GM21528 (cell line): ENCODE measurements at regions not wholly inside any gene's neighbourhood (a gene's known extent, or its start where the extent isn't known, plus 50 kb on each side); places are given as distances from the start of the nearest gene placed in this dataset.
"Not testable (repeated sequence)": the region's sequence is repeated elsewhere in the genome, so short reads cannot be mapped to it uniquely, and the experiment has no call there.

Source experiments
- ATAC-seq: cut with Tn5 transposase; IDR thresholded peaks from one replicate; pipeline ENCODE4 v1.9.1; 2021; ENCODE audit warnings: mild to moderate bottlenecking, moderate library complexity; ENCODE audit not compliant: unreplicated experiment, low FRiP score

GRCh38 chr14:82011460-82011859 lies 477.8 kb upstream of the SEL1L start:
- ATAC-seq, result no peak

DNA sequence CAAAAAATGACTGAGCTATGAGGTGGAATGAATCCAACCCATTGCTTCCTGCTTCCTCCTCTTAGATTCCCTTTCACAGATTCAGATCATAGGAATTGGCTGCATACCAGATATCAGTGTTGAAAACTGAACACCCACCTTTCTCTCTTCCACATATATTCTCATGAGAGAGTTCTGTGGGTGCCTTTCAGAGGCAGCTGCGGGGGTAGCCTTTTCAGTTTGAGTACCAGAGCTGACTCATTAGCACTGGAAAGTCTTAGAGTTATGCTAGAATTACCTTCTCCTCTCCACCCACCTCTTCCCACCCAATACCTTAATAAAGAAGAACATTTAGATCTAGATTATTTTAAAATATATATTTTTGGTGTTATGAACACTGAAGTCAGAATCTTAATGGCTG lies 495.4 kb upstream of the SEL1L start:
- no peak for ATAC-seq

DNA sequence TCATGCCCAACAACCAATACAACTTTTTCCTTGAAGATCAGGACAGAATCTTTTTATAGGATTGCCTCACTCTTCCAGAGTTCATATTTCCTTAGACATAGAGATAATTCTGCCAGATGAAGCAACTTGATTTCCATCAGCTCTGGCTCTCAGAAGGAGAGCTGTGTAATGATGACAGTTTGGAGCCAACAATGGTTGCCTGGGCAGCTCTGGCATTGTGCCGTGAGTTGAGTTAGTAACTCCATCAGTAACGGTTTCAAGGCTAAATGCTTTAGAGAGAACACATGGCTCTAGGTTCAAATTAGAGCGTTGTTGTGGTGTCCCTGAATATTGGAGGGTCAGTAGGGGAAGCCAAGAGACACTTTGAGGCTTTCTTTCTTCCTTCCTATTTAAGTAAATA lies 501.7 kb upstream of the SEL1L start:
- ATAC-seq, result no peak

- ATAC-seq, result not testable (repeated sequence)
These were observed 504.4 kb upstream of the SEL1L start for GRCh38 chr14:82038066-82038465.

GRCh38 chr14:82045339-82045738 lies 511.7 kb upstream of the SEL1L start:
- no peak for ATAC-seq

DNA sequence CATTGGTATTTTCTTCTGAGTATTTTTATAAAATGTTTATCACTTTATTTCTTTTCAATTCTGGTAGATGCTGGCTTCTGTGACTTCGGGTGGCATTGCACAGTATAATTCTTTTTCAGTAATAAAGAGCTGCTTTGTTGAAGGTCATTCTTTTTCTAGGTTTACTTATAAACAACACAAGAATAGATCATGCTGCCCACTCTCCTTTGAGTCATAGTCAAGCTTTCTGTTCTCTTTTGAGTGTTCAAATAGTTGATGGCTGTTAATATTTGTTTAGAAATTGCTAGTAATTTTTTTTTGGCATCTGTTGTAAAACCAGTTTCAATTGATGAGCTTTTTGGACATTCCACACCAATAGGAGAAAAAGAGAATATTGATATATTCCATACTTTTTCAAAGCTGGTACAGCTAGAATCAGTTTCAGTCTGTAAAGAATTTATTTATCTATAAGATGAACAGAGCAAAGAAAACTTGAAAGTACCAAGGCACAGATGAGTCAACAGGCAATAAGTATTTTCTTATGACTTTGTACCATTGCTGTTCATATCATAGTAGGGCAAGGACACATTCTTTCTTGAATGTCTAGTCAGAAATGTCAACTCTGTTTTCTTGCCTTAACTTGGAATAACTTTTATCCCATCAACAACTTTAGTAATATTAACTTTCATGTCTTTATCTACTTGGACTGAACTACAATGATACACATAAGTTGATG lies 513.0 kb upstream of the SEL1L start:
- no peak for ATAC-seq

DNA sequence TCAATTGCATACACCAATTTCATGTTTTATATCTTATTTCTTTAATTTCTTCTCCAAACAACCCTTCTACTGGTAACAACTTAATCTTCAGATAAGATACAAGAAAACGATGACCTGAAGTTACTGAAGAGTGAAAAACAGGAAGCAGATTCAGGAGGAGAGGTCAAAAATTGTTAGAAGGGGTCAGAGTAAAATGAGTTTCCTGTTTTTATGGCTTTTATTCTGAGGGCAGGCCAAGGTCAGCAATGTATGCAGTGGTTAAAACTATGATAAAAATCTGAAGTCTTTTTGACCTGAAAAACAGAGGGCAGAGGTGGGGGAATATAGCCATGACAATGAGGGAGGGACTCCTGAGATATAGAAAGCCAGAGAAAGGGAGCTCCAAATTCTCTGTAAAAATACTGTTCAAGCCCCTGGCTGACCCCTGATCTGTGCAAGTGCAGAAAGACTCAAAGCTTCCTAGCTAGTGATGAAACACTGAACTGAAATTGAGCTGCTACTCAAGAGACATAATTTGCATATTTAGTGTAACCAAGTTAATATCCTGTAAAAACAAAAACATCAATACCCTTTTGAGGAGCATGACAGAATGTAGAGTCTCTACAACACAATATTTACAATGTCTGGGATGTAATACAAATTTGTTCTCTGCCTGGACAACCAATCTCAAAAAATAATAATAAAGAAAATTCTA lies 514.3 kb upstream of the SEL1L start:
- ATAC-seq, result no peak

DNA sequence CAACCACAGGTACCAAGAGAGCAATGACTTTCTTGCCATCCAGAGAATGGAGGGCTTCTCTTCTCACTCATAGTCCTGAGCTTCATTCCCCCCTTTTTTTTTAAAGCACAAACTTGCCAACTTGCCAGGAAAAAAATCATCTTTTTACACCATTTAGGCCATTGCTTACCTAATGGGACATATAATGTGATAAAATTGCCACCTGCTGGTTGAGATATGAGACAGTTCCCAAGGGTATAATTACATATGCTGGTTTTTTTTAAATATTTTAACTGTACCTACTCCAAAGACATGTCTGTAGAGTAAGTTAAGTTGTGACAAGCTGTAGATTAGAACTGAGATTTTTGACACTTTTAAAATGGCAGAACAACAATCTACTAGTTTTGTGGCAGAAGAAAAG lies 519.1 kb upstream of the SEL1L start:
- ATAC-seq, result no peak

- ATAC-seq, result no peak
These were observed 522.0 kb upstream of the SEL1L start for GRCh38 chr14:82055515-82056115.

DNA sequence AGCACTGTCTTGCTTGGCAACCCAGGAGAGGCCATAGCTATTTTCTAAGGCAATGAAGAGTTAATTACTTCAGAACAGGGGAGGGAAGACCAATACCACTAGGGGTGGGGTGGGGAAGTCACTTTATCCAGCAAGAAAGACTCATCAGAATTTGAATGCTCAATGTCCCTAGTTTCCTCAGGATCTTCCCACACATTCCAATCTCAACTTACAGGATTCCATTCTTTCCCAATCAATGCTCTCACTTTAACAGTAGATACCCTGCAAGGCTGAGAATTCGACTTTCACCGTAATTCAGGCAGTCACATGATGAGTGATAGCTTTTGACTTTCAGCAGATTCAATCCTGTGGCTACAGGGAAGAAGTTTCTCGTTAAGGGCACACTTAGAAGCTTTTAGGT lies 526.6 kb upstream of the SEL1L start:
- no peak for ATAC-seq

- no peak for ATAC-seq
These were observed 533.7 kb upstream of the SEL1L start for GRCh38 chr14:82067221-82067875.

GRCh38 chr14:82070040-82070439 lies 536.4 kb upstream of the SEL1L start:
- ATAC-seq, result no peak

- no peak for ATAC-seq
These were observed 537.1 kb upstream of the SEL1L start for GRCh38 chr14:82070753-82071152.

DNA sequence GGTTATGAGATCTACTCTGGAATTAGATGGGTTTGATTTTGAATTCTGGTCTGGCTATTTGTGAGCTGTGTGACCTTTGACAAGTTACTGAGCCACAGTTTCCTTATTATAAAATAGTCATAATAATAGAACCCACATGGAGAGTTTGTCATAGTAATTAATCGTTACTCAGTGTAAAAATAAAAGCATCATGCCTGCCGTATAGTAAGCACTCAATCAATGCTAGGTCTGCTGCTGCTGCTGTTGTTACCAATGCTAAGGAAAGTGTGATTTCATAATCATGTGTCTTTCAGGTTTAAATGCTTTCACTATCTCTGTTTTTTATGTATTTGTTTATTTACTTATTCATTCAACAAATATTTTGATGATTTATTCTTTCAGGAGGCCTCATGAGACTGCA lies 539.9 kb upstream of the SEL1L start:
- ATAC-seq, result no peak

DNA sequence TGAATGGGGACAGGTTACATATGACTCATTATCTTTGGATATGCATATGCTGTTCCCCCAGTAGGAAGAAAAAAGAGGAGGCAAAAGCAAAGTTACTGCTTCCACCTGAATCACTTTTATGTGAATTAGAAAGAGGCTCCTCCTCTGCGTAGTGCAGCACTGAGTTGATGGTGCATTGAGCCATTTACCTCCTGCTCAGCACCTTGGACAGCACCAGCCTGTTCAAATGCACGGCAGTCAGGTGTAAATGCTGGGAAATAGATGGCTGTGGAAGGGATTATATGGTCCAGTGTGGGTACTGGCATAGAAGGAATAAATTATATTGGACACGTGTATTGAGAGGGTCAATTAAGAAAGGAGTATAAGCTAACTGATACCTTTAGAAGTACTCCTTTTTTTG lies 541.9 kb upstream of the SEL1L start:
- no peak for ATAC-seq

DNA sequence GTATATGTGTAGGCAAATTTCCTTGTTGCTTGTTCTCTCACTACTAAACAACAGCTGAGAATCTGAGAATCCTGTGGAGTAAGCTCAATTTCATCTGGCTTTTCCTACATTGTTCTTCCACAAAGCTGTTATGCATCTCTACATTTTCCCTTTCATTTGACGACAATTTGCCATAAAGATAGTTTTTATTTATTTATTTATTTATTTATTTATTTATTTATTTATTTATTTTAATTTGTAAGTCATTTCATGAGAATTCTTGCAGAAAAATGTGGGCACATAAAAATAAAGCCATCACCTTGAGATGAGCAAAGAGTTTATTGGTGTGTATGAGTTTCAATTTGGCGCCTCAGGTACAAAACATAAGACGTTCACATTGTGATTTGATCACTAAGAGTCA lies 545.9 kb upstream of the SEL1L start:
- no peak for ATAC-seq

DNA sequence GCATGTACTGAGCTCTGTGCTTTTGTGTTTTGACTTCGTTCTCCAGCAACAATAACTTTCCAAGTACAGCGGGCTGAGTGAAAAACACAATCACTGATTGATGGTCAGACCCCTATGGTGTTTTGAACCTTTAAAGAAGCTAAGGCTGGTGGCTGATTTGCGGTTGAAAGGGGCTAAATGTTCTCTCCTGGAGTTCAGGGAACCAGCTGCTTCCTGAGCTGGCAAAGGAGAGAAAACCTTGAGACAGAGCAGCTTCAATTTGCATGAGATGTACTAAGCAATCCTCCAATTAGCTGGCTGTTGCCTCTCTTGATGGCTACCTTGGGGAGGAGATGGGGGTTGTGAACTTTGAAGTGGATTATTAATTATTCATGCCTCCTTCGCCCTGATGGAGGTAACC lies 546.7 kb upstream of the SEL1L start:
- no peak for ATAC-seq

GRCh38 chr14:82084813-82085212 lies 551.2 kb upstream of the SEL1L start:
- ATAC-seq, result no peak

DNA sequence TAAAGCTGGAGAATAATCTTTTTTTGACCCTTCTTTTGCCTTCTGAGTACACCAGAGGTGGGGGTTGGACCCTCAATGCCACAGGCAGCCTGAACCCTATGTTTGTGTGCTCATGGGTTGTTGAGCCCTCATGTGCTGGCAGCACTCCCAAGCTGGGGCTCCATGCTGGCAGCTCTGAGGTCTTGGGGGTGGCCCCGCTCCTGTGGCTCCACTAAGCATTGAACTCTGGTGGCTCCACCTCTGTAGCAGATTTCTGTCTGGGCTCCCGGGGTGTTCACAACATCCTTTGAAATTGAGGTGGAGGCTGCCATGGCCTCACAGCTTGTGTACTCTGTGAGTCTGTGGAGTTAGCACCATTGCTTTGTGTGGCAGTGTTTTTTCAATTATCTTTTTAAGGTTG lies 557.4 kb upstream of the SEL1L start:
- no peak for ATAC-seq

DNA sequence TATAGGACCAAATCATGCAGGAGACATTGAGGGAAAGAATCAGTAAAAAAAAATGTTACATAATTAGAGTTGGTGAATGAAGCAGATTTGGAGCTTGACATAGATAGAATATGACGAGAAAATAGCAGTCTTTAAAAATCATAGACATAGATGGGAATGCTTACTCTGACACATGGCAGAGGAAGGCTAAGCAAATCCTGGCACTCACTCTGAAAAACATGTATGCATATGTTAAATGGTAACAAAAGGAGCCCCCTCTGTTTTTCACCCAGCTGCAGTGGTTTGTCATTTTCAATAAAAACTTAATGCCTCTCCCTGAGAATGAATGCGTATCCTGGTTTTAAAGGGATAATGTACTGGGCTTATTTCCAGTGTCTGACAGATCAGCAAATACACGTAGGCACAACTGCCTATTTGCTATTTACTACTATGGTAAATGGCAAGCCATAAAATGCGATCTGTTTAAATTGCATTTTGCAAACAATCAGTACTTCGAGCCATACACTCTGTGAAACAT lies 561.2 kb upstream of the SEL1L start:
- no peak for ATAC-seq

GRCh38 chr14:82104013-82104412 lies 570.4 kb upstream of the SEL1L start:
- no peak for ATAC-seq
